Heart right ventricle (tissue), 16 donors: ENCODE measurements at regions not wholly inside any gene's neighbourhood (a gene's known extent, or its start where the extent isn't known, plus 50 kb on each side); places are given as distances from the start of the nearest gene placed in this dataset.

ENCODE experiments used
- ATAC-seq, 8 donors: fragments of 200-7000 bp; cut with Tn5 transposase; one replicate each; pipeline ENCODE4 v1.9.1; 2020; ENCODE audit warnings: mild to moderate bottlenecking in 8 of 8, moderate library complexity in 8 of 8, moderate number of reproducible peaks in 1 of 8
- DNase-seq, 2 donors: peaks; one replicate each; pipeline ENCODE4 v3.0.0-alpha.2; 2020
- H3K27ac ChIP-seq, 10 donors: fragments of 200-600 bp; sonication (generic) in 2 of 10; one replicate each; pipeline versions ENCODE4 v1.5.0 to v1.8.0; 2020 to 2022; ENCODE audit warnings: mild to moderate bottlenecking in 3 of 10
- H3K27me3 ChIP-seq, 7 donors: fragments of 200-600 bp; one replicate each; pipeline ENCODE4 v1.8.0; 2021 to 2022; ENCODE audit warnings: mild to moderate bottlenecking in 2 of 7
- H3K36me3 ChIP-seq, 9 donors: fragments of 200-600 bp; sonication (generic) in 1 of 9; one replicate each; pipeline versions ENCODE4 v1.5.0 to v1.8.0; 2020 to 2022; ENCODE audit warnings: mild to moderate bottlenecking in 2 of 9
- H3K4me1 ChIP-seq, 9 donors: fragments of 200-600 bp; sonication (generic) in 1 of 9; one replicate each; pipeline versions ENCODE4 v1.5.0 to v1.8.0; 2020 to 2022; ENCODE audit warnings: mild to moderate bottlenecking in 4 of 9
- H3K4me3 ChIP-seq, 10 donors: fragments of 200-600 bp; sonication (generic) in 2 of 10; one replicate each; pipeline versions ENCODE4 v1.5.0 to v1.8.0; 2020 to 2022; ENCODE audit warnings: mild to moderate bottlenecking in 7 of 10, moderate library complexity in 2 of 10
- H3K9me3 ChIP-seq, 11 donors: fragments of 200-600 bp in 10 of 11; sonication (generic) in 2 of 11; one replicate each; pipeline versions ENCODE4 v1.5.0 to v1.8.0; 2013 to 2022; ENCODE audit warnings: mild to moderate bottlenecking in 2 of 11, control low read depth in 1 of 11, moderate library complexity in 1 of 11
- WGBS, 2 donors: extraction: QIAGEN DNeasy Blood & Tissue Kit; methylation state at CpG; one replicate each; pipeline ENCODE4 v1.1.7; 2013; ENCODE audit warnings: inconsistent platforms in 1 of 2; 5-methylcytosine and 5-hydroxymethylcytosine counted together
- intact Hi-C, 10 donors: fragments of 100-400 bp; cut with DNase I; formaldehyde crosslinking; loops; one replicate each; pipeline versions ENCODE4 v1.11.1 to v1.14.2; 2022
- TF ChIP-seq, protein P1 (sequence below), 9 donors: fragments of 200-600 bp; sonication (generic) in 2 of 9; IDR thresholded peaks; one replicate each; pipeline versions ENCODE4 v1.5.0 to v1.8.0; 2021 to 2022; ENCODE audit warnings: antibody characterized with exemption in 9 of 9, mild to moderate bottlenecking in 5 of 9, moderate library complexity in 1 of 9
- donor health status: Arrhythmogenic right ventricular cardiomyopathy.
- donor health status: ischemic (EF 13 %, LVEDD 7.1; RV severe dilation, severe dysfunction).
- donor health status: healthy with polysubstance abuse.
- donor health status: DM: no; HTN: yes; CAD: no.
- donor health status: DM: no; HTN: no; CAD: no.
- donor health status: ischemic (EF 25% LVEDD 6.9; RV normal size, moderate dysfunction).
- donor health status: ischemic (EF 25% LVEDD 5.7; RV mildly dilated, moderate dysfunction).
- donor health status: healthy.
- donor health status: DM: yes; HTN: yes; CAD: no.
- donor health status: Ischemic cardiomyopathy.
- donor health status: ischemic (EF 35%, LVEDD 5.7; RV mildly dilated, moderate dysfunction).
- donor health status: nonischemic (EF 11% LVEDD 7.7; RV severe dilation, severe dysfunction).
- donor health status: DM: yes; HTN: yes; CAD: no.
- donor health status: PGD.
- donor health status: ischemic (EF 29% LVEDD 5.4; RV normal size, mild dysfunction).
- donor health status: nonischemic (EF 23%, LVEDD 6.1; RV moderate dilation, normal function).

DNA sequence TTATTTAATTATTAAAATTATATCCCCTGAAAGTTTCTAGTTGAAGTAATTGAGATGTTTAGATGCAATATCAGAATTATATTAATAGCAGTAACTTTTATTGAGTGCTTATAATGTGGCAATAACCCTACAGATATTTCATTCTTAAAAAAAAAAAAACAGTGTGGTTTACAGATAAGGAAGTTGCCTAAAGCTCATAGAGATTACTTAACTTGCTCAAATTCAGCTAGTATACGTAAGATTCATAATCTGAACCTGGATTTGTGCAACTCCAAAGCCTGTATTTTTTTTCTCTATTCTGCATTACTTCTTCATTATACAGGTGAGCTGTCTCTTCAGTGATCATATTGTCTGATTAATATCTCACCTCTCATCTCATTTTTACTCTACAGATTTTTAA, 156.0 kb upstream of the PTBP2 start:
- TF ChIP-seq, protein P1, sequence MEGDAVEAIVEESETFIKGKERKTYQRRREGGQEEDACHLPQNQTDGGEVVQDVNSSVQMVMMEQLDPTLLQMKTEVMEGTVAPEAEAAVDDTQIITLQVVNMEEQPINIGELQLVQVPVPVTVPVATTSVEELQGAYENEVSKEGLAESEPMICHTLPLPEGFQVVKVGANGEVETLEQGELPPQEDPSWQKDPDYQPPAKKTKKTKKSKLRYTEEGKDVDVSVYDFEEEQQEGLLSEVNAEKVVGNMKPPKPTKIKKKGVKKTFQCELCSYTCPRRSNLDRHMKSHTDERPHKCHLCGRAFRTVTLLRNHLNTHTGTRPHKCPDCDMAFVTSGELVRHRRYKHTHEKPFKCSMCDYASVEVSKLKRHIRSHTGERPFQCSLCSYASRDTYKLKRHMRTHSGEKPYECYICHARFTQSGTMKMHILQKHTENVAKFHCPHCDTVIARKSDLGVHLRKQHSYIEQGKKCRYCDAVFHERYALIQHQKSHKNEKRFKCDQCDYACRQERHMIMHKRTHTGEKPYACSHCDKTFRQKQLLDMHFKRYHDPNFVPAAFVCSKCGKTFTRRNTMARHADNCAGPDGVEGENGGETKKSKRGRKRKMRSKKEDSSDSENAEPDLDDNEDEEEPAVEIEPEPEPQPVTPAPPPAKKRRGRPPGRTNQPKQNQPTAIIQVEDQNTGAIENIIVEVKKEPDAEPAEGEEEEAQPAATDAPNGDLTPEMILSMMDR (IDR thresholded peaks at IDR 0.05), result no peak
- ATAC-seq (no peak), DNase-seq (no peak)
- intact Hi-C loops, result no loop called here
- Histone ChIP-seq H3K9me3 (peaks cover 0 to 13% (median 0%) of the 10 kb centered on the region in 11 donors), H3K4me3 (no peak overlapping the region), H3K27me3 (no peaks in the 10 kb centered on the region), H3K4me1 (peaks cover 0 to 3% (median 0%) of the 10 kb centered on the region in 9 donors), H3K36me3 (no peaks in the 10 kb centered on the region), H3K27ac (no peak overlapping the region)
- 92 to 93% methylated on average over 1 of the region's 1 CpG for WGBS, 2 donors

DNA sequence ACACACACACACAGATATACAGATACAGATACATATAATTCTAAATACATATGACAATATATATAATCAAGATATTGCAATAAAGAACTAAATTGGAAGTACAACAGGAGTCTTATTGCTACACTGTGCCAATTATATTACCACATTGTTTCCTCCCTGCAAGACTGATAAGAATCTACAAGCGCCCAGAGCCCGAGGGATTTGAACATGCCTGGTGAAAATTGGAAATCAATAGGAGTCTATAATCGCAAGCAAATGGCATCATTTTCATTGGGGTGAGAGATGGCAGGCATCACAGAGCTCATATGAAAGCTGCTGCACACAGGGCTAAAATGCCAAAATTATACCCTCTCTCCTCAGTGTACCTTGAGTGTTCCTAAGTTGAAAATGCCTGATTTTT, 152.9 kb upstream of the PTBP2 start:
- no peaks in the 10 kb centered on the region for H3K27me3 ChIP-seq
- TF ChIP-seq, protein P1 (IDR thresholded peaks at IDR 0.05), result no peak
- DNase-seq, result no peak
- no peaks in the 10 kb centered on the region for H3K9me3 ChIP-seq
- intact Hi-C loops, result no loop called here
- H3K27ac ChIP-seq, result no peak overlapping the region
- no peak for ATAC-seq
- 82 to 84% methylated on average over 3 of the region's 3 CpGs for WGBS, 2 donors
- no peaks in the 10 kb centered on the region for H3K4me1 ChIP-seq
- H3K36me3 ChIP-seq, result no peaks in the 10 kb centered on the region
- H3K4me3 ChIP-seq, result no peak overlapping the region

DNA sequence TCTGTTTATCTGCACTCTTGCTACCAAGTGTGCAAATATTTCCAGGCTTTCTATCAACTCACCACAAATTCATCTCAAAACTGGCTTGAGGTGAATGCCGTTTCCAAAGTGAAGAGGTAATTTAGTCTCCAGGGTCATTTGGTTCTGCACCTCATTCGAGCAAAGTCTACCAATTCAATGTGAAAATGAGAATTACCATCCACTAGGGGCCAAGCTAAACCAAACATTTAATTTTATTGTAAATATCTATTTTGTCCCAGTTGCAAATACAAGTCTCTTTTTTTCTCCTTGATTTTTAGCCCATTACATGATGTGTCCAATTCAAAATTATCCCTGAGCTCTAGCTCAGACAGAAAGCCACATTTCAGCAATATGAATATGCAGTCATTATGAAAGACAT, 152.3 kb upstream of the PTBP2 start:
- WGBS, 2 donors, result 83 to 86% methylated on average over 2 of the region's 2 CpGs
- intact Hi-C loops, result no loop called here
- no peak overlapping the region for H3K4me3 ChIP-seq

DNA sequence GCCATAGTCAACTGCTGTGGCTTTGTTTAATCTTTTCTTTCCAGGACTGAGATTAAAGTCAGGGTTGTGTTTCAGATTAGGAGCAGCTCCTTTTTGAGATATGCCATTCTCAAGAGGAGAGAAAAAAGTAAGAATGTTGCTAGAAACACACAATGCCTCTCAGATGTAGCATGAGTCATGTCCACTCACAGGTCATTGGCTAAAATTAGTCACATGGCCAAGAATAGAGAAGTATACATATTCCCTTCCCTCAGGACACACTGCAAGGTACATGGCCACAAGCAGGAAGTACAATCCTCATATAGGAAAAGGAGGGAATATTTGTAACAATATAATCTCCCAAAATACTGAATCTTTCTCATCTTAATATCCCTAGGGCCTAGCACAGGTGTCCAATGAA, 141.9 kb upstream of the PTBP2 start:
- TF ChIP-seq, protein P1 (IDR thresholded peaks at IDR 0.05), result no peak
- DNase-seq, result no peak
- no peak overlapping the region for H3K27ac ChIP-seq
- no peak overlapping the region for H3K4me3 ChIP-seq
- no peaks in the 10 kb centered on the region for H3K36me3 ChIP-seq
- no peaks in the 10 kb centered on the region for H3K4me1 ChIP-seq
- H3K9me3 ChIP-seq, result no peaks in the 10 kb centered on the region
- intact Hi-C loops, result no loop called here
- peaks cover 0 to 10% (median 0%) of the 10 kb centered on the region in 7 donors for H3K27me3 ChIP-seq
- no peak for ATAC-seq

More for the DNA sequence above, 152.3 kb upstream of the PTBP2 start:
- Histone ChIP-seq H3K4me1 (no peaks in the 10 kb centered on the region), H3K36me3 (no peaks in the 10 kb centered on the region), H3K27me3 (no peaks in the 10 kb centered on the region), H3K27ac (no peak overlapping the region), H3K9me3 (no peaks in the 10 kb centered on the region)
- ATAC-seq (no peak), DNase-seq (no peak)
- TF ChIP-seq, protein P1 (IDR thresholded peaks at IDR 0.05), result no peak

DNA sequence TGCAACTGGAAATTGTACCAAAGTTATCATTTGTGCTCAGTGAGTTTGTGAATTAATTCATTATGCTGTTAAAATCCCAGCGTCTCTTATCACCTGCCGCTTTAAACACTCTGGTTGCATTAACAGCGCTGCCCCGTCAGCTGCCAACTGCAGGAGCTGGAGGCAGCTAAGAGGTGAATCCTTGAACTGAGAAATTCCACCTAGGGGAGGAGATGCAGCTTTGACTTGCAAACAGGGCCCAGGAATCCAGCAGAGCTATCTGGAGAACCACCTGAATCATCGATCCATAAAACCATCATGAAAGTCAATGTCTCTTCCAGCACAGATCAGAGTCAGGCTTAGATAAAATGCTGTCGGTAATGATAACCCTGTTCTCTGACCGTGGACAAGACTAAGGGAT, 140.7 kb upstream of the PTBP2 start:
- intact Hi-C loops, result no loop called here
- WGBS, 2 donors, result 37 to 43% methylated on average over 7 of the region's 7 CpGs
- no peak for ATAC-seq
- no peak overlapping the region for H3K4me3 ChIP-seq
- no peaks in the 10 kb centered on the region for H3K9me3 ChIP-seq
- H3K4me1 ChIP-seq, result no peaks in the 10 kb centered on the region
- no peak overlapping the region for H3K27ac ChIP-seq
- H3K27me3 ChIP-seq, result peaks cover 0 to 10% (median 0%) of the 10 kb centered on the region in 7 donors
- no peak for DNase-seq
- TF ChIP-seq, protein P1 (IDR thresholded peaks at IDR 0.05), result no peak
- H3K36me3 ChIP-seq, result no peaks in the 10 kb centered on the region
